CD4-positive, alpha-beta T cell treated with Interleukin-15 for 4 hours (primary cell): ENCODE measurements at regions not wholly inside any gene's neighbourhood (a gene's known extent, or its start where the extent isn't known, plus 50 kb on each side); places are given as distances from the start of the nearest gene placed in this dataset.

Experiments
- DNase-seq: peaks from one replicate; pipeline ENCODE4 v3.0.0-alpha.2; 2020; ENCODE audit warnings: low spot score

GRCh38 chr4:114366368-114366767 is 232.2 kb upstream of the UGT8 start:
- no peak for DNase-seq

- no peak for DNase-seq
These were observed 229.9 kb upstream of the UGT8 start for GRCh38 chr4:114368751-114369150.

- no peak for DNase-seq
These were observed 225.1 kb upstream of the UGT8 start for GRCh38 chr4:114373508-114373907.

GRCh38 chr4:114378305-114378903 is 220.2 kb upstream of the UGT8 start:
- DNase-seq, result no peak

GRCh38 chr4:114383067-114383466 is 215.5 kb upstream of the UGT8 start:
- DNase-seq, result no peak

- no peak for DNase-seq
These were observed 214.9 kb upstream of the UGT8 start for GRCh38 chr4:114383721-114384120.

- DNase-seq, result no peak
These were observed 214.0 kb upstream of the UGT8 start for GRCh38 chr4:114384629-114385028.

GRCh38 chr4:114385195-114385985 is 213.2 kb upstream of the UGT8 start:
- no peak for DNase-seq

- DNase-seq, result peak; percentile 10
These were observed 211.9 kb upstream of the UGT8 start for GRCh38 chr4:114386637-114387233.

- DNase-seq, result no peak
These were observed 209.4 kb upstream of the UGT8 start for GRCh38 chr4:114389070-114389685.

GRCh38 chr4:114393295-114394038 is 205.1 kb upstream of the UGT8 start:
- DNase-seq, result no peak

- DNase-seq, result no peak
These were observed 201.8 kb upstream of the UGT8 start for GRCh38 chr4:114396808-114397207.

GRCh38 chr4:114398410-114398809 is 200.2 kb upstream of the UGT8 start:
- no peak for DNase-seq

- no peak for DNase-seq
These were observed 199.5 kb upstream of the UGT8 start for GRCh38 chr4:114399105-114399504.

GRCh38 chr4:114400531-114400930 is 198.1 kb upstream of the UGT8 start:
- no peak for DNase-seq

- no peak for DNase-seq
These were observed 197.1 kb upstream of the UGT8 start for GRCh38 chr4:114401483-114401882.

- no peak for DNase-seq
These were observed 181.4 kb upstream of the UGT8 start for GRCh38 chr4:114417214-114417613.

GRCh38 chr4:114420069-114420468 is 178.5 kb upstream of the UGT8 start:
- no peak for DNase-seq

- DNase-seq, result no peak
These were observed 175.0 kb upstream of the UGT8 start for GRCh38 chr4:114423582-114423981.

GRCh38 chr4:114435116-114435515 is 163.5 kb upstream of the UGT8 start:
- DNase-seq, result no peak

GRCh38 chr4:114442856-114443255 is 155.8 kb upstream of the UGT8 start:
- no peak for DNase-seq

GRCh38 chr4:114444211-114444610 is 154.4 kb upstream of the UGT8 start:
- no peak for DNase-seq
